GM19238 (cell line): ENCODE measurements at regions not wholly inside any gene's neighbourhood (a gene's known extent, or its start where the extent isn't known, plus 50 kb on each side); places are given as distances from the start of the nearest gene placed in this dataset.
"Not testable (repeated sequence)": the region's sequence is repeated elsewhere in the genome, so short reads cannot be mapped to it uniquely, and the experiment has no call there.

ENCODE experiments used
- DNase-seq: peaks from one replicate; pipeline ENCODE4 v3.0.0; 2011; ENCODE audit warnings: low spot score; ENCODE audit not compliant: insufficient read length

DNA sequence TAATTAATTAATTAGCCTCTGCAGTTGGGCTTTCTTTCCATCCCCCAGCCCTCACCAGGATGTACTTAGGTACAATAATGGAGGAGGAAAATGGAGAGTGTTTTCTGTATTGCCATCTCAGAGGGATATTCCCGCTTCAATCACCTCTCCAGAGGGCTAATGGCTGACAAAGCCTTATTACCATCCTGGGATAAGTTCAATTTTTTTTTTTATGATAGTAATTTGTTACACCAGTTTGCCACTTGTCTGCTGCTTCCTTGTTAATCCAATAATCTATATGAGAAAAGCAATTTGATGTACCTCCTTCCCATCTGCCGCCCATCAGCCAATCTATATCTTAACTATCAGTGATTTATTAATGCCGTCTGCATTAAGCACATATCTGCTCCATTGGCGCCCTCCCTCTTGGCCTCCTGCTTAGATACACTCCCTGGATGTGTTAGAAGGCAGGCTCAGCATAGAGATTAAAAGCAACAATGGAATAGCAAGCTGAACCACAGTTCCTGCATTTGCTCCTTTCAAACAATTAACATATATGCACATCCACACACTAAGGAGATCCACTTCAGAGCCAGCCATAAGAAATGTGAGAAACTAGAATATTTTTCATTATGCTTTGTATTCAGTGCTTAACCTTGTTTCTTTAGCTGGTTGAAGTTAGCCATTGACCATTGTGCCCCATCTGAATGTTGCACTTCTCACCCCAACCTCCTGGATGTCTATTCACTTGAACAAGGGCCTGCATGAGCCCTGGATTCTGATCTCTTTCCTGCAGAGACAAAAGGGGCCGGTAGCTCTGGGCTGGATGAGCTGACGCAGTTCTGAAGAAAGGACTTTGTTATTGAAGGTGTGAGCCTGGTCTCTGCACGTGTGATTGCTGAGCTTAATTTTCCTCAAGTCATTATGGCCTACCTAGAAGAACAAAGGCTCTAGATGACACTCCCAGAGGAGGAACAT is 237.3 kb upstream of the GAP43 start:
- DNase-seq: no peak

DNA sequence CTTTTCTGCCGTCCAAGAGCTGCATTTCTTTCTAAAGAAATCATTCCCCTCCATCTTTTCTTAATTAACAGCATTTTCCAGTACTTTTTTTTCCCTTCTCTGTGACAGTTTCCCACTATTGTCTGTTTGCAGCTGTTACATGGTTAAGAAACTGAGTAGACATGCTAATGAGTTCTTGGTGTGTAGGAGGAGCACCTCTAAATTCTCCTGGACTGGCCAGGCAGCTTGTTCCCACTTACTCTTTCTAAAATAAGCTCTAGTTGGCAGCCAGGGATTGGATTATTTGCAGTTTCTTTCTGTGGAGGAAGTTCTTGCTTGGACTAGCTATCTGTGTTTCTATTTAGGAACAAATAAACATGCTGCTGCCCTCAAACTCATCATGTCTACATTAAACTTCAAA is 235.1 kb upstream of the GAP43 start:
- DNase-seq: no peak

GRCh38 chr3:115388811-115389210 is 234.5 kb upstream of the GAP43 start:
- no peak for DNase-seq

DNA sequence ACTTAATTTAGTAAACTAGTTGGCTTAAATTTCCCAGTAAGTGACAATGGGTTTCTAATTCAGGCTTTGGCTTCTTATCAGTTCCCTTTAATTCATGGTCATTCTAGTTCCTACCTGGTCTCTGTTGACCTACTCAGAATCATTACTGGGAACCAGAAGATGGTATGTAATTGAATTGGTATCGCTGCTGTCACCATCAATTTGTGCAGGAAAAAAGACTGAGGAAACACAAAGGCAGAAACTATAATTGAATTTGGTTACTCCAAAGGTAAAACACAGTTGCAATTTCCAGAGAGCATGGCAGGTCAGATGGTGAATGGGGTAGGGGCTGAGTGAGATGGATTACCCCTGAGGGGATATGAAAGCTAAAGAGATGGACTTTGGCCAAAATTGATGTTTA is 226.5 kb upstream of the GAP43 start:
- DNase-seq: no peak

- DNase-seq: no peak
These were observed 225.9 kb upstream of the GAP43 start for GRCh38 chr3:115397433-115397832.

- no peak for DNase-seq
These were observed 224.8 kb upstream of the GAP43 start for GRCh38 chr3:115398506-115398905.

- no peak for DNase-seq
These were observed 223.6 kb upstream of the GAP43 start for GRCh38 chr3:115399750-115400149.

- no peak for DNase-seq
These were observed 222.0 kb upstream of the GAP43 start for GRCh38 chr3:115401298-115401697.

GRCh38 chr3:115401851-115402501 is 221.3 kb upstream of the GAP43 start:
- DNase-seq: no peak

- no peak for DNase-seq
These were observed 220.7 kb upstream of the GAP43 start for GRCh38 chr3:115402651-115403050.

DNA sequence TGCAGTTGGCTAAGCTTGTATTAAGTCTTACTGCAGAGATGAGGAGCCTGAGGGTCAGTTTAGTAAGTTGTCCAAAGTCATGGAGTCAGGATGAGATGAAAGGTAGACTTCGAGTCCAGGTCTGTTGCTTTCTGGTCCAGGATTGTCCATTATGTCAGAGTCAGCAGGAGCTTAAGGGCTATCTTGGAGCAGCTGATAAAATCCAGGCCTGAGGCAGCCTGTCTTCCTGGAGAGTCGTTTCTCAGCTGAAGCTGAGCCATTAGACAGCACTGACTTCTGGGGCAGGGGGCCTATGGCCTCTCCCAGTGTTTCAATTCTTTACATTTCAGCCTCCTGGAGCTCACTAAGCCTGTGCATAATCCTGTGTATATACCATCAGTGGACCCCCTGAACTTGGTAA is 219.5 kb upstream of the GAP43 start:
- DNase-seq: no peak

GRCh38 chr3:115409596-115409995 is 213.7 kb upstream of the GAP43 start:
- DNase-seq: no peak

- not testable (repeated sequence) for DNase-seq
These were observed 208.7 kb upstream of the GAP43 start for GRCh38 chr3:115414610-115415009.

DNA sequence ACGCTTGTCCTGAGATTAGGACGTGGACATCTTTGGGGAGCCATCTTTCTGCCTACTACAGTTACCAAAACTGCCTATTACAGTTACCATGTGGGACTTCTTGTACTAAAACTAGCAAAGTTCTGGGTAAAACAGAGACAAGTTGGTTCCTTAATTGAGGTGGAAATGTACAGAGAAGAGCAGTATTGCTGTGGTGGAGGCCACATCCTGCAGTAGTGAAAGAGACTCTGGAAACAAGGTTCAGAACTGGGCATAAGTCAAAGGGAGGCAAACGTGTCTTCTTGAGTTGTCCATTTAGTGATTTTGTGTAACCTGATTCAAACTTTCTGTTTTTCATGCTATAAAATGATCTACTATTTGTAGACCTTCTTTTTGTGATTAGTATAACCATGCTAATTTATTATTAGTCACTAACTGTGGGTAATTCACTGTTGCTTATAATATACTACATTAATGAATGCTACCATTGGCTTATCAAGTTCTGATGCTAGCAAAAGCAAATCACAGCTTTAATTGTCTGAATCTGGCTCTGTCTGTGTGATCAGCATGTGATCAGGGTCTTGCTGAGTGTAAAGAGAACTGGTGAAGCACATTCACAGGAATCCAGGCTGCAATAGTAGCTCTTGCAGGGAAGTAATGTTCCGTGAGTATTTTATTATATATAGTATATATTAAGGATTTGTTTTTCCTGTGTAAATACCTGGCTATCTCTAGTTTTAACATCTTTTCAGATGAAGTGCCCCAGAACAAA is 207.9 kb upstream of the GAP43 start:
- DNase-seq: no peak

DNA sequence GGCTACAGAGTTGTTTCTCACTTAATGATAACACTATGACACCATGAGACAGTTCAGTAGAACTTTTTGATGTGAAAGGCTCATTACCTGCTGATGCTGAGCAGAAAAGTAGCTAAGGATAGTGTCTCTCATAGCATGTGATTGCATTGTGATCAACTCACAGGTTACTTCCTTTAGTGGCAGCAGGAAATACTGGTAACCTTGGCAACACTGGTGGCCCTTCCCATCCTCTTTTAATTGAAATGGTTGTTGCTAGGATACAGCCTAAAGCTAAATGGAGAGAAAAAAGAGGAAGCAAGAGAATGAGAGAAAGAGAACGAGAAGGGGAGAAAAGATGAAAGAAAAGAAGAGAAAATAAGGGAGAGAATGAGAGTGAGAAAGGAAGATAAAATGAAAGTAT is 204.7 kb upstream of the GAP43 start:
- no peak for DNase-seq

- no peak for DNase-seq
These were observed 203.2 kb upstream of the GAP43 start for GRCh38 chr3:115420086-115420485.

DNA sequence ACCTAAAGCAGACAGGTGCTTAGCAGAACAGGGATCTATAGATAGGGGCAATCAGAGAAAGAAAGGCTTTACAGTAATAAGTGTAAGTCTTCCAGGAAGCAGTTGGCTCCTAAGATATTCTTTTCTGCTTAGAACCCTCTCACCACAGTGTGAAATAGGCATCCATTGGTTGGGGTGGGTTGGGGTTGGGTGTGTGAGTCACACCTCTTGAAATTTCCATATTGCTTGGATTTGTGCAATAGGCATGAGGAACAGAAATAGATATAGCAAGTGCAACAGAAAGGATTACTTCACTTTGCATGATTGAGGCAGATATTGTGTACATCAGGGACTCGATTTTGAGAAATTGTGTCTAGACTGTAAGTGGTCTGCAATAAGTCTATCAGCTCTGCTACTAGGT is 200.1 kb upstream of the GAP43 start:
- DNase-seq: no peak

- no peak for DNase-seq
These were observed 194.5 kb upstream of the GAP43 start for GRCh38 chr3:115428841-115429240.

DNA sequence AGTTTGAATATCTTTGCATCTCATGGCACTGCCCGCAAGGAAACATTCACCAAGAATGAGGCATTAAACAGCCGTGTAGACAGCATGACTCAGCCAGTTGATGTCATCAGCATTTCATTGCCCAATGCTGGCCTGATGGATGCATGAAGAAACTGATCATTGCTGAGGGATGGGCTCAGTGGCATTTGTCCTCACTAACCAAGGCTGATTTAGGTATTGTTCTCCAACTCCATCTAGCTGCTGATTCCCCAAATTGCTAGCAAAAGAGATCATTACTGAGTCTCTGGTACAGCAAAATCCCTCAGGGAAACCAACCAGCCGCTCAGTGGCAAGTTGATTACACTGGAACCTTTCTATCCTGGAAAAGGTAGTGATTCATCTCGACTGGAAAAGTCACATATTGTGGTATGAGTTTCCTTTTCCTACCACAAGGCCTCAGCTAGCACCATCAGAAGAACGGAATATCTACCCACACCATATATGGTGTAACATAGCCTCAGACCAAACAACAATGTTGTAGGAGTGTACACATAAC is 186.5 kb upstream of the GAP43 start:
- no peak for DNase-seq

DNA sequence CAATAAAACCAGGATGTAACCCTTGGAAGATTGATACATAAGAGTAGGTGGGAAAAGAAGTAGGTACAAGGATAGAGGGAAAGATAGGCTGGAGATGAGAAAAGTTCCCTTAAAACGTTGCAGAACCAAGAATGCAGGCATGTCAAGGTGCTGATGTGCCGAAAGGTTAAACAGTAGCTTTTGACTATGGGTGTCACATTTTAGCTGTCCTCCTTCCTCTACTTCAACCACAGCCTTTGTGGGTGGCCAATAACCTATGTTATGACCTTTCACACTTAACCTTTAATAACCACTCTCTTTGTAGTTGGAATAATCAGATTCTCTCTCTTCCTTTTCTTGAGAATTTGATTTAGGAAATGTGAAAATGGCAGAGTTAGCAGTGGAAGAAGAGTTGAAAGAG is 184.5 kb upstream of the GAP43 start:
- DNase-seq: no peak

DNA sequence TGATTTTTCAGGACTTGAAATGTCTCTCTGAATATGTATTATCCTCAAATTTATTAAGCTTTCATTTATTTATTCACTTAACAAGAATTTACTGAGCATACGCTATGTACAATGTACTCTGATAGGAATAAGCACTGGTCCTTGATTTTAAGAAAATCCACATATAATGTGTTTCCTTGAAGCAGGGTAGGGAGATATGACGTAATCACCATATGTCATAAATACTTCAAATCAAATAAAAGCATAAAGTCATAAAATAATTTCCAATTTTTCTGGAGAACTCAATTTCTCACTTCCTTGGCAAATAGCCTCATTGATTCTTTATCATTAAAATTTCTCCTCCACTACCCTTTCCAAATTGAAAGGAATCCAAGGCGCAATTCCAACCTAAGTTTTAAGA is 177.8 kb upstream of the GAP43 start:
- DNase-seq: no peak

- DNase-seq: no peak
These were observed 174.5 kb upstream of the GAP43 start for GRCh38 chr3:115448851-115449250.
